ENCODE measurements at regions not wholly inside any gene's neighbourhood (a gene's known extent, or its start where the extent isn't known, plus 50 kb on each side); places are given as distances from the start of the nearest gene placed in this dataset.

- H3K9me3 ChIP-seq = no peaks in the 10 kb centered on the region
- no peaks in the 10 kb centered on the region for H3K36me3 ChIP-seq
- intact Hi-C loops (cut with DNase I) = no loop called here
- H3K4me3 ChIP-seq = no peak overlapping the region
- 89% methylated on average over 2 of the region's 2 CpGs for WGBS
- DNase-seq (ENCODE audit: low spot score) = no peak
- TF ChIP-seq, protein P1, sequence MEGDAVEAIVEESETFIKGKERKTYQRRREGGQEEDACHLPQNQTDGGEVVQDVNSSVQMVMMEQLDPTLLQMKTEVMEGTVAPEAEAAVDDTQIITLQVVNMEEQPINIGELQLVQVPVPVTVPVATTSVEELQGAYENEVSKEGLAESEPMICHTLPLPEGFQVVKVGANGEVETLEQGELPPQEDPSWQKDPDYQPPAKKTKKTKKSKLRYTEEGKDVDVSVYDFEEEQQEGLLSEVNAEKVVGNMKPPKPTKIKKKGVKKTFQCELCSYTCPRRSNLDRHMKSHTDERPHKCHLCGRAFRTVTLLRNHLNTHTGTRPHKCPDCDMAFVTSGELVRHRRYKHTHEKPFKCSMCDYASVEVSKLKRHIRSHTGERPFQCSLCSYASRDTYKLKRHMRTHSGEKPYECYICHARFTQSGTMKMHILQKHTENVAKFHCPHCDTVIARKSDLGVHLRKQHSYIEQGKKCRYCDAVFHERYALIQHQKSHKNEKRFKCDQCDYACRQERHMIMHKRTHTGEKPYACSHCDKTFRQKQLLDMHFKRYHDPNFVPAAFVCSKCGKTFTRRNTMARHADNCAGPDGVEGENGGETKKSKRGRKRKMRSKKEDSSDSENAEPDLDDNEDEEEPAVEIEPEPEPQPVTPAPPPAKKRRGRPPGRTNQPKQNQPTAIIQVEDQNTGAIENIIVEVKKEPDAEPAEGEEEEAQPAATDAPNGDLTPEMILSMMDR (IDR thresholded peaks at IDR 0.05) = no peak
- TF ChIP-seq POLR2A (IDR thresholded peaks at IDR 0.05) = no peak
- TF ChIP-seq POLR2AphosphoS5 (IDR thresholded peaks at IDR 0.05) = no peak
- H3K4me1 ChIP-seq (replicated peaks) = no peaks in the 10 kb centered on the region
- no peak overlapping the region for H3K27ac ChIP-seq
- H3K27me3 ChIP-seq (replicated peaks; ENCODE audit: insufficient read depth) = no peaks in the 10 kb centered on the region
Observed at GRCh38 chr7:156109988-156110387, 297.7 kb upstream of the SHH start.

DNA sequence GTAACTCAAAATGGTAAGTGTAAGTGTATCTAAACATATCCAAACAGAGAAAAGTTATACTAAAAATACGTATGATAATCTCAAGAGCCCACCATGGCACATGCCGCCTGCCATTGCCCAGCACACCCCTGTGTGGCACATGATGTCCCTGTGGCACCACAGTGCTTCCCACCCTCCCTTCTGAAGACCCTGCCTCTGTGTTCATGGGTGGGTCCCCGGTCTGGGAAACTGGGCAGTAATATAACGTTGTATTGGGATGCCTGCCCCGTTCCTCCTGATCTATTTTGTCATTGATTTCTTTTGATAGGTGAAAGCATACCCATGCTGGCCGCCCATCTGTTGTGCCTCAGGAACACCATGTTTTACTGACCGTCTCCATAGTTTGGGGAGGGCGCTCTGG lies 296.8 kb upstream of the SHH start:
- intact Hi-C loops (cut with DNase I) = no loop called here

DNA sequence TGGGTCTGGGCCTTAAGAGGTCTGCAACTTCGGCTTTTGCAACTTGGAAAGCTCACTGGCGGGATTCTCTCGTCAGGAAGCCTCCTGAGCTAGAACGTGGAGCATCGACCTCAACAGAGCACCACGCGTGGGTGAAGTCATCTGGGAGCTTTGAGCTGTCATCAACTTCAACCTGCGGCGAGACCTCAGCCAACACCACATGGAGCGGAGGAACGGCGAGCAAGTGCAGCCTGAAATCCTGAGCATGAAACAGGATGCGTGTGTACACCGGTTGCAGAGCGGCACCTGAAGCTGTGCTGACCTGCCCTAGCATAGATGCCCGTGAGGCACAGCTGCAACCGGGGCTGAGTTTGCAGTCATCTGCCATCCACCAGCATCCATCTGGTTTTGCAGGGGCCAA lies 295.7 kb upstream of the SHH start:
- TF ChIP-seq POLR2A (IDR thresholded peaks at IDR 0.05) (no peak), POLR2AphosphoS5 (IDR thresholded peaks at IDR 0.05) (no peak)
- TF ChIP-seq, protein P1 (IDR thresholded peaks at IDR 0.05) = no peak
- intact Hi-C loops (cut with DNase I) = no loop called here

More for the DNA sequence above, 296.8 kb upstream of the SHH start:
- Histone ChIP-seq H3K27ac (no peak overlapping the region), H3K27me3 (replicated peaks; ENCODE audit: insufficient read depth) (no peaks in the 10 kb centered on the region), H3K4me3 (no peak overlapping the region), H3K36me3 (no peaks in the 10 kb centered on the region), H3K4me1 (replicated peaks) (no peaks in the 10 kb centered on the region), H3K9me3 (no peaks in the 10 kb centered on the region)
- DNase-seq (ENCODE audit: low spot score) = no peak
- 99% methylated on average over 8 of the region's 8 CpGs for WGBS
- TF ChIP-seq POLR2A (IDR thresholded peaks at IDR 0.05) (no peak), POLR2AphosphoS5 (IDR thresholded peaks at IDR 0.05) (no peak)
- TF ChIP-seq, protein P1 (IDR thresholded peaks at IDR 0.05) = no peak

DNA sequence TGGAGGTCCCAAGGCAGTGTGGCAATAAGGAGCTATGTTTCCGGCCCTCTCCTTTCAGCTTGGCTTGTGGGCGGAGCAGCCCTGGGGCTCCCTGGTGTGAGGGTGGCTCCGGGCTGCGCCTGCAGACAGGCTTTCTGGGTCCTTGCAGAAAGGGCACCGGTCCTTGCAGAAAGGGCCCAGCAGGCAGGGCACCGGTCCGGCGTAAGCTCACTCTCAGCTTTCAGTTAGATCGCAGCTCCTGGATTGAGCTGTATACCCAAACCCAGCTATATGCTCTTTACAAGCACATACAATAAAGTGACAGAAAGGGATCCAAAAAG lies 293.8 kb upstream of the SHH start:
- 72% methylated on average over 9 of the region's 9 CpGs for WGBS
- Histone ChIP-seq H3K27me3 (replicated peaks; ENCODE audit: insufficient read depth) (no peaks in the 10 kb centered on the region), H3K27ac (no peak overlapping the region), H3K4me1 (replicated peaks) (no peaks in the 10 kb centered on the region), H3K9me3 (no peaks in the 10 kb centered on the region), H3K36me3 (no peaks in the 10 kb centered on the region), H3K4me3 (no peak overlapping the region)
- intact Hi-C loops (cut with DNase I) = no loop called here
- no peak for DNase-seq (ENCODE audit: low spot score)
- TF ChIP-seq POLR2AphosphoS5 (IDR thresholded peaks at IDR 0.05) (no peak), POLR2A (IDR thresholded peaks at IDR 0.05) (no peak)
- TF ChIP-seq, protein P1 (IDR thresholded peaks at IDR 0.05) = no peak

More for the DNA sequence above, 295.7 kb upstream of the SHH start:
- 92% methylated on average over 17 of the region's 17 CpGs for WGBS
- no peaks in the 10 kb centered on the region for H3K9me3 ChIP-seq
- no peaks in the 10 kb centered on the region for H3K4me1 ChIP-seq (replicated peaks)
- no peak overlapping the region for H3K4me3 ChIP-seq
- no peaks in the 10 kb centered on the region for H3K27me3 ChIP-seq (replicated peaks; ENCODE audit: insufficient read depth)
- H3K27ac ChIP-seq = no peak overlapping the region
- no peak for DNase-seq (ENCODE audit: low spot score)
- H3K36me3 ChIP-seq = no peaks in the 10 kb centered on the region

- Histone ChIP-seq H3K27ac (no peak overlapping the region), H3K4me3 (no peak overlapping the region), H3K27me3 (replicated peaks; ENCODE audit: insufficient read depth) (no peaks in the 10 kb centered on the region), H3K4me1 (replicated peaks) (no peaks in the 10 kb centered on the region), H3K9me3 (no peaks in the 10 kb centered on the region), H3K36me3 (no peaks in the 10 kb centered on the region)
- intact Hi-C loops (cut with DNase I) = no loop called here
- TF ChIP-seq POLR2A (IDR thresholded peaks at IDR 0.05) = no peak
- TF ChIP-seq, protein P1 (IDR thresholded peaks at IDR 0.05) = no peak
- no peak for TF ChIP-seq POLR2AphosphoS5 (IDR thresholded peaks at IDR 0.05)
- 82% methylated on average over 34 of the region's 34 CpGs for WGBS
- no peak for DNase-seq (ENCODE audit: low spot score)
Observed at GRCh38 chr7:156105337-156106106, 293.3 kb upstream of the SHH start.
